ENCODE measurements at regions not wholly inside any gene's neighbourhood (a gene's known extent, or its start where the extent isn't known, plus 50 kb on each side); places are given as distances from the start of the nearest gene placed in this dataset.
"Not testable (repeated sequence)": the region's sequence is repeated elsewhere in the genome, so short reads cannot be mapped to it uniquely, and the experiment has no call there.

GRCh38 chr7:46912692-46913091, 669.2 kb downstream of the TNS3 start:
- Mint-ChIP-seq H3K9me3 (peaks cover 0 to 20% (median 8%) of the 10 kb centered on the region in 8 donors), H3K4me3 (no peak overlapping the region), H3K4me1 (no peaks in the 10 kb centered on the region), H3K36me3 (no peaks in the 10 kb centered on the region), H3K27me3 (no peaks in the 10 kb centered on the region), H3K27ac (no peak overlapping the region)
- Histone ChIP-seq H3K36me3 (ENCODE audit: insufficient read depth, low read length) (no peaks in the 10 kb centered on the region), H3K27me3 (ENCODE audit: insufficient read depth, low read length) (no peaks in the 10 kb centered on the region), H3K27ac (ENCODE audit: low read depth, low read length) (no peak overlapping the region), H3K9me3 (ENCODE audit: control insufficient read depth in 1 of 2, low read length in 2 of 2) (no peaks in the 10 kb centered on the region), H3K4me3 (ENCODE audit: low read length in 2 of 2) (no peak overlapping the region), H3K4me1 (ENCODE audit: insufficient read depth, low read length) (no peaks in the 10 kb centered on the region)
- intact Hi-C loops (cut with micrococcal nuclease) = no loop called here
- POLR2A ChIA-PET (ENCODE audit: partially characterized antibody) = no interaction called here
- CTCF ChIA-PET (ENCODE audit: partially characterized antibody) = no interaction called here
- DNase-seq = no peak

- Mint-ChIP-seq H3K27me3 (no peaks in the 10 kb centered on the region), H3K4me1 (no peaks in the 10 kb centered on the region), H3K9me3 (peaks cover 0 to 22% (median 8%) of the 10 kb centered on the region in 8 donors), H3K27ac (no peak overlapping the region), H3K4me3 (no peak overlapping the region), H3K36me3 (no peaks in the 10 kb centered on the region)
- Histone ChIP-seq H3K27me3 (ENCODE audit: insufficient read depth, low read length) (no peaks in the 10 kb centered on the region), H3K27ac (ENCODE audit: low read depth, low read length) (no peak overlapping the region), H3K4me1 (ENCODE audit: insufficient read depth, low read length) (no peaks in the 10 kb centered on the region), H3K4me3 (ENCODE audit: low read length in 2 of 2) (no peak overlapping the region), H3K36me3 (ENCODE audit: insufficient read depth, low read length) (no peaks in the 10 kb centered on the region), H3K9me3 (ENCODE audit: control insufficient read depth in 1 of 2, low read length in 2 of 2) (no peaks in the 10 kb centered on the region)
- ChIA-PET CTCF (ENCODE audit: partially characterized antibody) (no interaction called here), POLR2A (ENCODE audit: partially characterized antibody) (no interaction called here)
- intact Hi-C loops (cut with micrococcal nuclease) = no loop called here
- no peak for DNase-seq
Measured at GRCh38 chr7:46909601-46910051, 672.3 kb downstream of the TNS3 start.

- Histone ChIP-seq H3K27me3 (ENCODE audit: insufficient read depth, low read length) (no peaks in the 10 kb centered on the region), H3K4me3 (ENCODE audit: low read length in 2 of 2) (no peak overlapping the region), H3K27ac (ENCODE audit: low read depth, low read length) (no peak overlapping the region), H3K9me3 (ENCODE audit: control insufficient read depth in 1 of 2, low read length in 2 of 2) (no peaks in the 10 kb centered on the region), H3K4me1 (ENCODE audit: insufficient read depth, low read length) (no peaks in the 10 kb centered on the region), H3K36me3 (ENCODE audit: insufficient read depth, low read length) (no peaks in the 10 kb centered on the region)
- no peak for DNase-seq
- no peaks in the 10 kb centered on the region for H3K4me1 Mint-ChIP-seq
- intact Hi-C loops (cut with micrococcal nuclease) = no loop called here
- ChIA-PET CTCF (ENCODE audit: partially characterized antibody) (interaction anchor here (0.7 kb wide), 1 partner anchor 17 kb away, joined by 3 read pairs; no protein-coding TSS in a partner anchor), POLR2A (ENCODE audit: partially characterized antibody) (no interaction called here)
- no peaks in the 10 kb centered on the region for H3K27me3 Mint-ChIP-seq
- H3K4me3 Mint-ChIP-seq = no peak overlapping the region
- H3K27ac Mint-ChIP-seq = no peak overlapping the region
- no peaks in the 10 kb centered on the region for H3K36me3 Mint-ChIP-seq
- H3K9me3 Mint-ChIP-seq = peaks cover 0 to 21% (median 8%) of the 10 kb centered on the region in 8 donors
Measured at GRCh38 chr7:46908770-46909169, 673.1 kb downstream of the TNS3 start.

- H3K4me3 ChIP-seq (ENCODE audit: low read length in 2 of 2); H3K27ac Mint-ChIP-seq; H3K27ac ChIP-seq (ENCODE audit: low read depth, low read length); H3K36me3 Mint-ChIP-seq; H3K9me3 ChIP-seq (ENCODE audit: control insufficient read depth in 1 of 2, low read length in 2 of 2); H3K27me3 ChIP-seq (ENCODE audit: insufficient read depth, low read length); CTCF ChIA-PET (ENCODE audit: partially characterized antibody); H3K36me3 ChIP-seq (ENCODE audit: insufficient read depth, low read length); H3K4me1 Mint-ChIP-seq; DNase-seq; H3K4me3 Mint-ChIP-seq; H3K4me1 ChIP-seq (ENCODE audit: insufficient read depth, low read length); H3K27me3 Mint-ChIP-seq; POLR2A ChIA-PET (ENCODE audit: partially characterized antibody); intact Hi-C loops (cut with micrococcal nuclease): not testable (repeated sequence)
- H3K9me3 Mint-ChIP-seq = peaks cover 2 to 21% (median 10%) of the 10 kb centered on the region in 8 donors
Measured at GRCh38 chr7:46904523-46904922, 677.4 kb downstream of the TNS3 start.

GRCh38 chr7:46902463-46902862, 679.4 kb downstream of the TNS3 start:
- H3K36me3 Mint-ChIP-seq = no peaks in the 10 kb centered on the region
- peaks cover 0 to 13% (median 9%) of the 10 kb centered on the region in 8 donors for H3K9me3 Mint-ChIP-seq
- CTCF ChIA-PET (ENCODE audit: partially characterized antibody) = no interaction called here
- Histone ChIP-seq H3K27me3 (ENCODE audit: insufficient read depth, low read length) (no peaks in the 10 kb centered on the region), H3K36me3 (ENCODE audit: insufficient read depth, low read length) (no peaks in the 10 kb centered on the region), H3K27ac (ENCODE audit: low read depth, low read length) (no peak overlapping the region), H3K9me3 (ENCODE audit: control insufficient read depth in 1 of 2, low read length in 2 of 2) (no peaks in the 10 kb centered on the region), H3K4me3 (ENCODE audit: low read length in 2 of 2) (no peak overlapping the region), H3K4me1 (ENCODE audit: insufficient read depth, low read length) (no peaks in the 10 kb centered on the region)
- no peaks in the 10 kb centered on the region for H3K4me1 Mint-ChIP-seq
- no peaks in the 10 kb centered on the region for H3K27me3 Mint-ChIP-seq
- POLR2A ChIA-PET (ENCODE audit: partially characterized antibody) = no interaction called here
- no peak overlapping the region for H3K27ac Mint-ChIP-seq
- no peak for DNase-seq
- intact Hi-C loops (cut with micrococcal nuclease) = no loop called here
- no peak overlapping the region for H3K4me3 Mint-ChIP-seq

GRCh38 chr7:46900312-46901263, 681.3 kb downstream of the TNS3 start:
- intact Hi-C loops (cut with micrococcal nuclease) = no loop called here
- no peaks in the 10 kb centered on the region for H3K4me1 Mint-ChIP-seq
- POLR2A ChIA-PET (ENCODE audit: partially characterized antibody) = no interaction called here
- Histone ChIP-seq H3K27me3 (ENCODE audit: insufficient read depth, low read length) (no peaks in the 10 kb centered on the region), H3K9me3 (ENCODE audit: control insufficient read depth in 1 of 2, low read length in 2 of 2) (no peaks in the 10 kb centered on the region), H3K36me3 (ENCODE audit: insufficient read depth, low read length) (no peaks in the 10 kb centered on the region), H3K4me3 (ENCODE audit: low read length in 2 of 2) (no peak overlapping the region), H3K4me1 (ENCODE audit: insufficient read depth, low read length) (no peaks in the 10 kb centered on the region), H3K27ac (ENCODE audit: low read depth, low read length) (no peak overlapping the region)
- CTCF ChIA-PET (ENCODE audit: partially characterized antibody) = no interaction called here
- no peak for DNase-seq
- H3K9me3 Mint-ChIP-seq = peaks cover 0 to 13% (median 9%) of the 10 kb centered on the region in 8 donors
- no peak overlapping the region for H3K27ac Mint-ChIP-seq
- no peak overlapping the region for H3K4me3 Mint-ChIP-seq
- no peaks in the 10 kb centered on the region for H3K27me3 Mint-ChIP-seq
- H3K36me3 Mint-ChIP-seq = no peaks in the 10 kb centered on the region

GRCh38 chr7:46897381-46897780, 684.5 kb downstream of the TNS3 start:
- Histone ChIP-seq H3K4me3 (ENCODE audit: low read length in 2 of 2) (no peak overlapping the region), H3K9me3 (ENCODE audit: control insufficient read depth in 1 of 2, low read length in 2 of 2) (no peaks in the 10 kb centered on the region), H3K27me3 (ENCODE audit: insufficient read depth, low read length) (no peaks in the 10 kb centered on the region), H3K36me3 (ENCODE audit: insufficient read depth, low read length) (no peaks in the 10 kb centered on the region), H3K27ac (ENCODE audit: low read depth, low read length) (no peak overlapping the region), H3K4me1 (ENCODE audit: insufficient read depth, low read length) (no peaks in the 10 kb centered on the region)
- Mint-ChIP-seq H3K27ac (no peak overlapping the region), H3K4me3 (no peak overlapping the region), H3K36me3 (no peaks in the 10 kb centered on the region), H3K4me1 (no peaks in the 10 kb centered on the region), H3K9me3 (peaks cover 0 to 19% (median 8%) of the 10 kb centered on the region in 8 donors), H3K27me3 (no peaks in the 10 kb centered on the region)
- DNase-seq = no peak
- CTCF ChIA-PET (ENCODE audit: partially characterized antibody) = no interaction called here
- intact Hi-C loops (cut with micrococcal nuclease) = no loop called here
- POLR2A ChIA-PET (ENCODE audit: partially characterized antibody) = no interaction called here
